LoVo (cell line): ENCODE measurements at regions not wholly inside any gene's neighbourhood (a gene's known extent, or its start where the extent isn't known, plus 50 kb on each side); places are given as distances from the start of the nearest gene placed in this dataset.
A peak's percentile ranks its signal among the peaks of the same experiment; 100 is the strongest.

Experiments
- DNase-seq: peaks from one replicate; pipeline ENCODE4 v3.0.0-alpha.2; 2016; ENCODE audit warnings: low spot score

- DNase-seq = no peak
These were observed 75.0 kb upstream of the HECTD2 start for GRCh38 chr10:91335147-91335546.

DNA sequence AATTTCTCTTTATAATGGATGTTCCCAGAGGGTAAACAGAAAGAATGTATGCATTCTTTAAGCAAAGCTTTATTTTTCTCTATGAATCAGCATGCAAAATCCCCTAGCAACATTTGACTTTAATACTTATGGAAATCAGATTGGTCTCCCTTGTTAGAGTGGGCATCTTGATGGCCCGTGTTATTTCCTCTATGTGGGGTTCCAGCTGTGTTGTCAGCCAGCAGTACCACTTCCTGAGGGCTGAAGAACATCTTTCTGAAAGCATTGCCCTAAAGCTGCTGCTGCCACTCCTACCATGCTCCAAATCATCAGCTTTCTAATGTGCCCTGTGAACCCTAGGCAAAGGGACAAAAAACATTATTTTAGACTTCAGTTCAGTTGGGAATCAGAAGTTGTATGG lies 70.4 kb upstream of the HECTD2 start:
- DNase-seq = no peak

DNA sequence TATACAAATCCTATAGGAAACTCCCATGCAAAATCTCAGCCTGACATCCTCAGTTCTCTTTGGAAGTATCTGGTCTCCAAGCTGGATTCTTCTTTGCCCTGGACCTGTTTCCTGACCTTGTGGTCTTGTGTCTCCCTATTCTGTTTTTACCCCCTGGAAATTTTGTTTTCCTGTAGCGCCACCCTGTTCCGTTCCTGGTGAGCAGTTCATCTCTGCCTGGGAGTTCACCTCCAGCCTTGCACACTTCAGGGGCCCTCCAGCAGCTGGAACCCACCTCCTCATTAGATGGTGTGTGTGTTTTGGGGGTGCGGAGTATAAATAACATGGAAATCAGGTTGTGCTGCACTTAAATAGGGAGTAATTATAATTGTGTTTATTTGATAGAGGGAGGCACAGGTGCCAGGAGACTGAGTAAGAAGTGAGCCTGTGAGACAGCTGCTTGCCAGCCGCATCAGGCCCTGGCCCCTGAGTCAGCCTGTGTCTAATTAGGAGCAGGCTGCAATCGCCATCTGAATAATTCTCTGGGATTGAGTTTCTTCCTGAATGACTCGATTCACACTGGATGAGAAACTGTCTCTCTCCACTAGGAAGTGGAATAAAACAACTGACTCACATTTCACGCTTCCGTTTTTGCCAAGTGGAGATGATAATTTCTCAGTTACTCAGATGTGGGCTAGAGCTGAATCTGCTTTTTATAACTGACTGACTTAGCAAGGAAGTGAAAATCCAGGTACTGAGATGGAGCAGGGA lies 69.4 kb upstream of the HECTD2 start:
- DNase-seq = no peak

GRCh38 chr10:91341686-91342085 lies 68.5 kb upstream of the HECTD2 start:
- DNase-seq = no peak

GRCh38 chr10:91343010-91343409 lies 67.1 kb upstream of the HECTD2 start:
- no peak for DNase-seq

GRCh38 chr10:91344117-91344856 lies 65.9 kb upstream of the HECTD2 start:
- DNase-seq = no peak

DNA sequence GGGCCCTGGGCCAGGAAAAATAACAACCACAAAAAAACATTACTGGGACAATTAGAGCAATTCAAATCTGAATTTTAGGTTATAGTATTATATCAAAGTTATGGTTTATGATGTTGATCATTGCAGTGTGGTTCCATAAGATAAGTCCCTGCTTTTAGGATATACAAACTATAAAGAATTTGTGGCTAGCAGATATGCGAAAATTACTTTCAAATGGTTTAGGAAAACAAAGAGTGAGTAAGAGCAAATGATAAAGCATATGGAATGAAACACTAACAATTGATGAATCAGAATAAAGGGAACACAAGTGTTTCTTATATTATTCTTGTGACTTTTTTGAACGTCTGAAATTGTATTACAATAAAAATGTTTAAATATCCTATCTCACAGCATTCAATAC lies 64.4 kb upstream of the HECTD2 start:
- no peak for DNase-seq

- no peak for DNase-seq
These were observed 62.6 kb upstream of the HECTD2 start for GRCh38 chr10:91347529-91347928.

DNA sequence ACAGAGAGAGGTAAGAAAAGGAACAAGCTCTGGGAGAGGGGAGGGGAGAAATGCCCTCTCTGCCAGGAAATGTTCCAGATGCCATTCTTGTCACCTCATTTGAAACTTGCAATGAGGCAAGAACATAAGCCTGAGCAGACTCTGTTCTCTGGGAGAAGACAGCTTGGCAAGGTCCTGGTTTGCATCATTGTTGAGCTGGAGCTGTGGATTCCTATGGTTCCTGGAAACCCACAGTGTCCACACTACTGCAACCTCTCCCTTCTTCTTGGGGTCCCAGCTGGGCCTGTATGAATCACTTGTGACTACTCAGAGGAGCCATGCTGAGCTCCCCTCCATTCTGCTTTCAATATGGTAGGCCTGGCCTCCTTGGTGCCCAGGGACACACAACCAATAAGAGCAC lies 60.8 kb upstream of the HECTD2 start:
- no peak for DNase-seq

GRCh38 chr10:91350651-91351081 lies 59.5 kb upstream of the HECTD2 start:
- DNase-seq = peak; percentile 26

DNA sequence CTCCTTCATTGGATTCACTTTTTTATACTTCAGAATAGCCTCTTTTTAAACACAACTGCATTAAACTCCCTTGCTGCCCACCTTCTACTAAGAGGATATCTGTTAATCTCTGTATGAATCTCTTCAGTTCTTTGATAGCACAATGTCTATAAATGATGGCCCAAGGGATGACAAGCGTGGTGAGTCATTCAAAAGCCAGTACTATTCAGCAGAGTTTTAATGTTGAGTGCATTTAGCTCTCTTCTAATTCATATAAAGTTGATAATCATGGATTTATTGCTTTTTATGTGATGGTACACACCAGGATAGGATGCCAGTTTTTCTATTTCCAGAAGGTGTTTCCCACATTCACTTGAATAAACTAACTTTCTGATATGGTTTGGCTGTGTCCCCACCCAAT lies 57.4 kb upstream of the HECTD2 start:
- no peak for DNase-seq

- DNase-seq = no peak
These were observed 55.7 kb upstream of the HECTD2 start for GRCh38 chr10:91354166-91355075.

- DNase-seq = no peak
These were observed 54.1 kb upstream of the HECTD2 start for GRCh38 chr10:91355998-91356397.

DNA sequence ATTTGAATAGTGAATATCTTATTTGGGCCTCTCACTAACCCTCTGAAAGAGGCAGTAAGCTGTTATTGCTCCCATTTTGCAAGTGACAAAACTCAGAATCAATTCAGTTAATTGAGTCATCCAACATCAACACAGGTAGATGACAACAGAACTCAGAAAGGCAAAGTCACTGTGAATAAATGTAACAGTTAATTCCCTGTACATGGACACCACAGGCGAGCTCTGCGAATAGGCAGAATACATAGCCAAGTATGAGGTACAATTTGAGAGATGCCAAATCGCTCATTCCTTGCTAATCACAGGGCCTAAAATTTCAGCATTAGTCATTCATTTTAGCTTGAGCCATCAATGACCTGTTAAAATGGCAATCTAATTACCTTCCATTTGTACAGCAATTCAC lies 52.6 kb upstream of the HECTD2 start:
- DNase-seq = no peak
